Activated T-cell treated with anti-CD3 and anti-CD28 coated beads, Interleukin-2, amount 50 U/mL, for 1 hour (primary cell): ENCODE measurements at regions not wholly inside any gene's neighbourhood (a gene's known extent, or its start where the extent isn't known, plus 50 kb on each side); places are given as distances from the start of the nearest gene placed in this dataset.
"Not testable (repeated sequence)": the region's sequence is repeated elsewhere in the genome, so short reads cannot be mapped to it uniquely, and the experiment has no call there.

Experiments used
- DNase-seq: peaks from one replicate; pipeline ENCODE4 v3.0.0-alpha.2; 2020

DNA sequence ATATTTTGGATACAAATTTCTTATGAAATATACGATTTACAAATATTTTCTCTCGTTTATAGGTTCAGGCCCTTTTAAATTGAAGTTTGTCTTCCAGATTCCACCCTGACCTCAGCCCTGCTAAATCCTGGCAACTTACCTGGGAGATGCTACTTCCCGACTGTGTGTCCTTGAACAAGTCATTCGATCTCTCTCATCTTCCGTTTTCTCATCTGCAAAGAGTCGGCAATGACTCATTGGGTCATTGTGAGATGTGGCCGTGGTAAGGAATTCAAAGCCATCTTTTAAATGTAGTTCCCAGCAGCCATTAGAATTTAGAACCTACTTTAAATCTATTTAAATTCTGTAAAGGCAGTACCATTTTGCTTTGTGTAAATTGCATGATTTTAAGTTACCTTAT lies 72.5 kb downstream of the LHX2 start:
- no peak for DNase-seq

GRCh38 chr9:124087226-124087625 lies 75.7 kb downstream of the LHX2 start:
- DNase-seq: no peak

- DNase-seq: no peak
These were observed 76.9 kb downstream of the LHX2 start for GRCh38 chr9:124088476-124088837.

- not testable (repeated sequence) for DNase-seq
These were observed 78.3 kb downstream of the LHX2 start for GRCh38 chr9:124089631-124090488.

DNA sequence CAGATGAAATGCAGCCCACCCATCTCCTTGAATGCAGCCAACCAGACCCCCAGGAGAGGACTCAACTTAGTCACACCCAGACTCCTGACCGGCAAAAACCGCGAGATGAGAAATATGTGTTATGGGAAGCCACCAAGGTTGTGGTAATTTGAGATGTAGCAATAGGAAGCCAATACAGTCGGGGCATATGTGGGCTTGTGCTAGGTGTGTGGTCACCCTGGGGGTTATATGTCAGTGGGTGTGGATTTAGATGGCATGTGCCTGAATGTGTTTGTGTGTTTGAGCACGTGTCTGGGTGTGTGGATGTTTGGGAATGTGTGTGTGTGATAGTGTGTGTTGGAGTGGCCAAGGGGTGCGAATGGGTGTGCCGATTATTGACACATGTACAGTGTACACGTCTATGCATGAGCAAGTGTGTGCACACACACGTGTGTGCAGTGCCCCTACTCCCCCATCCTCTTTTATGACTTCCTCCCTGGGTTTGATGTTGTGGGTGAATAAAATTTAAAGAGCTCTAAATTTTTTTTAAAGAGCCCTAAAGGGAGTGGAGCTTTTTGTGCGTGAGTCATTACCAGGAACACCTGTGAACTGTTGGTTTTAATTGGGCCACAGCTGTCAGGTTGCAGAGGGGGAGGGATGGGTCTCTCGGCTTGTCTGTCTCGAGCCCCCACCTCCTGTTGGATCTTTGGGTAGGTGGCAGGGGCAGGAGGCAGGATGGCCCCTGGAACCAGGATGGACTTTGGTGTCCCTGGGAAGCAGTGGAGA lies 86.8 kb downstream of the LHX2 start:
- no peak for DNase-seq

DNA sequence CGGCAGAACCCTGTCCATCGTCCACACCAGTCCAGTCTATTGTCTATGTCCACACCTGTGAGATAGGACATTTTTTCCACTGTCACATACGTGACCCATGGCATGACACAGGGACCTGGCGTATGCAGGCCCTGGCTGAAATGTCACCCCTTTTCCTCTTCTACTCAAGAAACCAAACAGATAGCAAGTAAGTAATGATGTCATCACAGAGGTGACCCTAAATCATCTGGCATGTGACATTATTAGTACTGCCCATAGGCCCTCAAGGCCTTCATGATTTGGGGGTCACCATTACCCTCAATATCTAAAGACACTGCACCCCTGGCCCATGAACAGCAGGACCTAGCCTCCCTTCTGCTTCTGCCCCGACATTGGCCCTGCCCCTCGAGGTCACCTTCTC lies 88.3 kb downstream of the LHX2 start:
- DNase-seq: no peak

- DNase-seq: no peak
These were observed 89.8 kb downstream of the LHX2 start for GRCh38 chr9:124101215-124101968.

DNA sequence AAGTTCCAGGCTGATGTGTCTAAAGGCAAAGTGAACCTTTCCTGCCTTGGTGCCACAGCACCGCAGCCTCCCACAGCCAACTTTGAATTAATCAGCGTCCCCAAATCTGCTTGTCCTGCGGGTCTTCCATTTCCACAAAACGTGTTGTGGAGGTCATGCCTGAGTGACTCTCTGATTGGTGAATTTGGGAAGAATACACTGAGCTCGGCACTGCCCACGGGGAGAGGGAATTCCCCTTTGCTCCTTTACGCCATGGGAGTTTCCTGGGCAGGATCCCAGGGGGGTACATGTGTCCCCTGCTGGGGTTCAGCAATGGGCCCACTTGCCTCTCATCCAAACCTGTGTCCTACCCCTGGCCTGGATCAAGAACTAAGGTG lies 90.4 kb downstream of the LHX2 start:
- no peak for DNase-seq

- no peak for DNase-seq
These were observed 90.8 kb downstream of the LHX2 start for GRCh38 chr9:124102363-124102762.

DNA sequence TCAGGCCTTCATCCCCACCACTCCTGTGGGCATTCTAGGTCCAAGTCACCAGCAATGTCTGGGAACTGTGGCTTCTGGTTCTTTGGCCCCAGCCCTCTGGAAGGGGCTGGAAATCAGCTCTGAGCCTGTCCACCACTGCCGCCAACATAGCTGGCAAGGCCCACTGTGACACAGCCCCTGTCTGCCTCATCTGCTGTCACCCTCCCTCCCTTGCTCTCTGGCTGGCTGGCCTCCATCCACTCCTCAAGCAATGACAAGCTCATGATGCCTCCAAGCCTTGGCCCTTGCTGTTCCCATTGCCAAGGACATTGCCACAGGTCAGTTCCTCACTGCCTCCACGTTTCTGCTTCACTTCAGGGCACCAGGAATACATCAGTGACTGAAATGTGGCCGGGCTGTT lies 93.7 kb downstream of the LHX2 start:
- no peak for DNase-seq

GRCh38 chr9:124108216-124108615 lies 96.6 kb downstream of the LHX2 start:
- DNase-seq: no peak

DNA sequence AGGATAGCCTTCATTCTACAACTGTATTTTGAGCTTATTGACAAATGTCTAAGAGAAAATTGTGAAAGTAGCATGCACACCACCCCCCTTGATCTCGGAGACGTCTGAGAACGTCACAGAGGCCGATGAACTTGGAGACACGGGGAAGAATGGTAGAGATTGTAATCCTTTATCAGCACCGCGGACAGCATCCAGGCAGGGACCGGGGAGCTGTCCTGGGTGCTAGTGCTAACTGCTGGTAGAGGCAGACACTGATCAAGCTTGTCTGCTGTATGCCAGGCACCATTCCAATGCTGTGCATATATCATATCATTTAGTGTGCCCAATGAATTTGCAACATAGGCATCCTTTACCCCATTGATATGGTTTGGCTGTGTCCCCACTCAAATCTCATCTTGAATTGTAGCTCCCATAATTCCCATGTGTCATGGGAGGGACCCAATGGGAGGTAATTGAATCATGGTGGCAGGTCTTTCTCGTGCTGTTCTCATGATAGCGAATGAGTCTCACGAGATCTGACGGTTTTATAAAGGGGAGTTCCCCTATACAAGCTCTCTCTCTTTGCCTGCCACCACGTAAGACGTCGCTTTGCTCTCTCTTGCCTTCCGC lies 98.8 kb downstream of the LHX2 start:
- DNase-seq: peak; percentile 35

GRCh38 chr9:124116683-124117363 lies 105.3 kb downstream of the LHX2 start:
- DNase-seq: no peak

DNA sequence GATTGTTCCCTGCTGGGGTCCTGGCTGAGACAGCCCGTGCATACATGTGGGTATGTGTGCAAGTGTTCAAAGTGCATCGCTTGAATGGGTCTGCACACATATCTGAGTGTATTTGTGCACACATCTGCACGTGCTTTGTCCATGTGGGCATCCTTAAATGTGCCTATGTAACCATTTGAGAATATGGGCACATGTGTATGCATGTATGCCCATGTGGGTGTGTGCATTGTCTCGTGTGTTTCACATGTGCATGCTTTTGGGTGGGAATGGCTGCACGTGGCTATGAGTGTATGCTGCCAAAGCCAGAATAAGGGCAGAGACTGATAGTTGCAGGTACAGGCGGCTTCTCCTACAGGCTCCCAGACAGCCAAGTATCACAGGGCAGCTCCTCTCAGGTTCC lies 107.3 kb downstream of the LHX2 start:
- DNase-seq: no peak

GRCh38 chr9:124120272-124120671 lies 108.7 kb downstream of the LHX2 start:
- DNase-seq: no peak

GRCh38 chr9:124121725-124122124 lies 110.2 kb downstream of the LHX2 start:
- no peak for DNase-seq

DNA sequence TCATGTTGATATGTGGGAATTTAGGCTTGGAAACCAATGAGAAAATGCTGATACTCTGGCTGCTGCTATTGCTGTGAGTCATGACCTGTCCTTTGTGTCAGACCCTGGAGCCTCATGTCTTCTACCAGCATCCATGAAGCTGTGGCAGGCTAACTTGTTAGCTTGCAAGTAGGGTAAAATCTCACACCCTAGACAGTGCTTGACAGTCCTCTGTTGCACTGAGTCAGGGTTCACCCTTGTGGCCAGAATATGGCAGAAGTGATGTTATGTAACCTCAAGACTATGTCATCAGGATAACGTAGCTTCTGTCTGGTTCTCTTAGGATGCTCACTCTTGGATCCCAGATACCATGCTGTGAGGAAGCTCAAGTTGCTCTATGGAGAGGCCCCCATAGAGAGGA lies 110.8 kb downstream of the LHX2 start:
- no peak for DNase-seq

- no peak for DNase-seq
These were observed 111.4 kb downstream of the LHX2 start for GRCh38 chr9:124122813-124123462.

DNA sequence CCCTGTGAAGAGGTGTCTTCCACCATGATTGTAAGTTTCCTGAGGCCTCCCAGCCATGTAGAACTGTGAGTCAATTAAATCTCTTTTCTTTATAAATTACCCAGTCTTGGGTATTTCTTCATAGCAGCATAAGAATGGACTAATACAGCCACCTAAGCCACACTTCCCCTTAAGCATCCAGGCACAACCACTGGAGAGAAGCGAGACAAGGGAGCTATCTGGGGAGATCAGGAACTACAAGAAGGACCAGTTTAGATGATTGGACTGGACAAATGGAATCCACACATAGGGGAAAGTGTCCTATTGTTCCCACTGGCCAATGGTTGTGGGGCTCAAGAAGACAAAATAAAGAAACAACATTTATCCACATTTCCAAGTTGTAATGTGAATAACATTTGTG lies 112.1 kb downstream of the LHX2 start:
- DNase-seq: not testable (repeated sequence)

DNA sequence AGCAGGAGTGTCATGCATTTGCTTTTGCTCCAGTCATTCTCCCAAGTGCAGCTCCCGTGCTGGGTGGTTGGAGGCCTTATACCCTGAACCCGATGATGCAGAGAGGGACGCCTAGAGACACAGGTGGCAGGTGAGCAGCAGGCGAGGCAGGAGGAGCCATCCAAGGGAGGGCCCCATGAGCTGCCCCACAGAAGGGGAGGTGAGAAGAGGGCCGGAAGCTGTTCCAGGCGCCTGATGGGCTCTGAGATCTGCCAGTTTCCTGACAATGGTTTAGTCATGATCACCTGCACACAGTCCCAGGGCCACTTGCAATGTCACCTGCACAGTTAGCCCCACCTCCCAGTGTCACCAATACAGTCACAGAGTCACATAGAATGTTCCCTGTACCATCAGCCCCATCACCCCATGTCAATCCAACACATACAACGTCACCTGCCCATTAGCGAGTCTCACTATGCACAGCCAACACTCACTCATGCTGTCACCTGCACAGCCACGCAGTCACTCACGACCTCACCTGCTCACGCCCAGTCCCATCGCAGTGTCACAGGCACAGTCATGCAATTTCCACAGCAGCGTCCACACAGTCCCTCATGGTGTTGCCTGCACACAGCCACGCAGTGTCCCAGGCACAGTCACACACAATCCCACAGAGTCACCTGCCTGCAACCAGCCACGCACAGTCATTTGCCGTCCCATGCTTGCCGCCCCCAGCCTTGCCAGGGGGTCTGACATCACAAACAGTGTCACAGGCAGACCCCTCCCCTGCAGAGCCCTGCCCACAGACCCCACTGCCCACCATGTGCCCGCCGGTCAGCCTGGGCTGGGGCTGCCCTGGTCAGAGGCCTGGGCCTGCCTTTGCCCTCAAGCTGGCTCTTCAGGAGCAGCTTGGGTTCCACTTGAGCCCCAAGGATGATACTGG lies 113.4 kb downstream of the LHX2 start:
- no peak for DNase-seq

DNA sequence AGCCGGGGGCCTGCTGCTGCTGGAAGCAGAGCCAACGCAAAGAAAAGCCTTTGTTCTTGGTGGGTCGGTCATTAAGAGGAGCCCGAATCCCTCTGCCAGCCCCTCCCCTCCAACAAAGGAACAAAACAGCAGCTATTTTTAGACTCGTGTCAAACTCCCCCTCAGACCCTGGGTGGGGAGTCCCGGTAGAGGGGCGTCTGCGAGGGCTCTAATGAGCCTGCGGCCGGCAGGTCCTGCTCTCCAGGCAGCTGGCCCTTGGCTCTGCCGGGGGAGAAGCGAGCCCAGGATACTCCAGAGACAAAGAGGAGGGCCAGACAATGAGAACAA lies 114.0 kb downstream of the LHX2 start:
- no peak for DNase-seq
